GM18502 (cell line): ENCODE measurements at regions not wholly inside any gene's neighbourhood (a gene's known extent, or its start where the extent isn't known, plus 50 kb on each side); places are given as distances from the start of the nearest gene placed in this dataset.
"Not testable (repeated sequence)": the region's sequence is repeated elsewhere in the genome, so short reads cannot be mapped to it uniquely, and the experiment has no call there.

ENCODE experiments used
- ATAC-seq: cut with Tn5 transposase; IDR thresholded peaks from one replicate; pipeline ENCODE4 v1.9.1; 2021; ENCODE audit warnings: mild to moderate bottlenecking; ENCODE audit not compliant: unreplicated experiment, poor library complexity

GRCh38 chr9:97182532-97182931, 124.9 kb upstream of the CCDC180 start:
- ATAC-seq = not testable (repeated sequence)

- no peak for ATAC-seq
These were observed 127.8 kb upstream of the CCDC180 start for GRCh38 chr9:97179616-97180015.

GRCh38 chr9:97176206-97176605, 131.3 kb upstream of the CCDC180 start:
- ATAC-seq = no peak

GRCh38 chr9:97168174-97168573, 129.2 kb upstream of the CTSV start:
- ATAC-seq = not testable (repeated sequence)

GRCh38 chr9:97166496-97167138, 127.7 kb upstream of the CTSV start:
- not testable (repeated sequence) for ATAC-seq

- no peak for ATAC-seq
These were observed 121.3 kb upstream of the CTSV start for GRCh38 chr9:97160255-97160654.

GRCh38 chr9:97158722-97159121, 119.8 kb upstream of the CTSV start:
- ATAC-seq = not testable (repeated sequence)

GRCh38 chr9:97155441-97155840, 116.5 kb upstream of the CTSV start:
- ATAC-seq = not testable (repeated sequence)

GRCh38 chr9:97153967-97154366, 115.0 kb upstream of the CTSV start:
- ATAC-seq = no peak

- not testable (repeated sequence) for ATAC-seq
These were observed 114.2 kb upstream of the CTSV start for GRCh38 chr9:97153160-97153559.

GRCh38 chr9:97150471-97150870, 111.5 kb upstream of the CTSV start:
- ATAC-seq = not testable (repeated sequence)

GRCh38 chr9:97148428-97148827, 109.5 kb upstream of the CTSV start:
- ATAC-seq = not testable (repeated sequence)

GRCh38 chr9:97145680-97146079, 106.7 kb upstream of the CTSV start:
- not testable (repeated sequence) for ATAC-seq

- no peak for ATAC-seq
These were observed 101.6 kb upstream of the CTSV start for GRCh38 chr9:97140566-97140965.

- no peak for ATAC-seq
These were observed 97.5 kb upstream of the CTSV start for GRCh38 chr9:97136421-97136820.

GRCh38 chr9:97133966-97134365, 95.0 kb upstream of the CTSV start:
- ATAC-seq = not testable (repeated sequence)

GRCh38 chr9:97132865-97133264, 93.9 kb upstream of the CTSV start:
- ATAC-seq = no peak

- not testable (repeated sequence) for ATAC-seq
These were observed 91.9 kb upstream of the CTSV start for GRCh38 chr9:97130864-97131263.

- not testable (repeated sequence) for ATAC-seq
These were observed 91.4 kb upstream of the CTSV start for GRCh38 chr9:97130387-97130786.

- ATAC-seq = no peak
These were observed 90.0 kb upstream of the CTSV start for GRCh38 chr9:97128919-97129318.

- no peak for ATAC-seq
These were observed 85.3 kb upstream of the CTSV start for GRCh38 chr9:97124256-97124655.

GRCh38 chr9:97110696-97111095, 71.8 kb upstream of the CTSV start:
- ATAC-seq = no peak
